Caco-2 (cell line): ENCODE measurements at regions not wholly inside any gene's neighbourhood (a gene's known extent, or its start where the extent isn't known, plus 50 kb on each side); places are given as distances from the start of the nearest gene placed in this dataset.

ENCODE experiments used
- BruUV-seq: library from RNA; stranded (reverse); fragments of 400-500 nt; replicated peaks from 2 replicates; lab custom pipeline; 2021; lab: Mats Ljungman, UMichigan
- CTCF ChIA-PET: fragments of 300-600 bp; sonication (Branson Sonifier 250); formaldehyde crosslinking; loops from one replicate; lab custom pipeline; 2022; ENCODE audit warnings: antibody characterized with exemption; lab: Charles Lee
- POLR2A ChIA-PET: fragments of 300-600 bp; sonication (Branson Sonifier 250); formaldehyde crosslinking; loops from one replicate; lab custom pipeline; 2022; ENCODE audit warnings: antibody characterized with exemption; lab: Charles Lee
- DNase-seq, 2 experiments: peaks; one replicate each; pipeline versions ENCODE4 v3.0.0 to v3.0.0-alpha.2; 2020 to 2022
- H3K27me3 ChIP-seq: replicated peaks from 2 replicates; pipeline ENCODE4 v1.6.0; 2011; ENCODE audit warnings: low read length; ENCODE audit not compliant: control insufficient read depth, insufficient read depth
- H3K36me3 ChIP-seq: 2 replicates; pipeline ENCODE4 v1.5.1; 2011; ENCODE audit warnings: low read length; ENCODE audit not compliant: control insufficient read depth, insufficient read depth
- H3K4me1 ChIP-seq: fragments of 250-450 bp; sonication (Bioruptor Pico); 2 replicates; pipeline ENCODE4 v1.5.1; 2020; ENCODE audit warnings: mild to moderate bottlenecking
- H3K4me3 ChIP-seq: 2 replicates; pipeline ENCODE4 v1.5.1; 2011; ENCODE audit warnings: low read depth, mild to moderate bottlenecking, control low read depth, low read length
- H3K9me3 ChIP-seq: fragments of 250-450 bp; sonication (Bioruptor Pico); 2 replicates; pipeline ENCODE4 v1.5.1; 2020; ENCODE audit warnings: mild to moderate bottlenecking, moderate library complexity
- H3K27ac Mint-ChIP-seq: one replicate; pipeline ENCODE4 v1.8.0; 2022; ENCODE audit warnings: mixed read lengths; ENCODE audit not compliant: unreplicated experiment
- H3K27me3 Mint-ChIP-seq: one replicate; pipeline ENCODE4 v1.8.0; 2022; ENCODE audit warnings: mixed read lengths; ENCODE audit not compliant: insufficient read depth, unreplicated experiment
- H3K36me3 Mint-ChIP-seq: one replicate; pipeline ENCODE4 v1.8.0; 2022; ENCODE audit warnings: mild to moderate bottlenecking, mixed read lengths; ENCODE audit not compliant: insufficient read depth, unreplicated experiment
- H3K4me1 Mint-ChIP-seq: one replicate; pipeline ENCODE4 v1.8.0; 2022; ENCODE audit warnings: low read depth, mixed read lengths; ENCODE audit not compliant: unreplicated experiment
- H3K4me3 Mint-ChIP-seq: one replicate; pipeline ENCODE4 v1.8.0; 2022; ENCODE audit warnings: mild to moderate bottlenecking, moderate library complexity, mixed read lengths; ENCODE audit not compliant: unreplicated experiment
- H3K9me3 Mint-ChIP-seq: one replicate; pipeline ENCODE4 v1.8.0; 2022; ENCODE audit warnings: mixed read lengths; ENCODE audit not compliant: unreplicated experiment
- intact Hi-C: fragments of 100-400 bp; cut with micrococcal nuclease; formaldehyde crosslinking; loops from one replicate; pipeline ENCODE4 v1.10.0; 2022; ENCODE audit not compliant: unreplicated experiment
- TF ChIP-seq, protein P1 (sequence below), 2 experiments: fragments of 200-600 bp in 1 of 2; IDR thresholded peaks; 1 replicate in 1 of 2; 2 replicates in 1 of 2; pipeline versions ENCODE4 v1.5.1 to v1.8.0; 2011 to 2022; ENCODE audit warnings: antibody characterized with exemption in 1 of 2, control low read depth in 1 of 2, inconsistent platforms in 1 of 2, low read depth in 1 of 2, low read length in 1 of 2, mild to moderate bottlenecking in 1 of 2, moderate library complexity in 1 of 2; ENCODE audit not compliant: insufficient read depth in 1 of 2, severe bottlenecking in 1 of 2, unreplicated experiment in 1 of 2

DNA sequence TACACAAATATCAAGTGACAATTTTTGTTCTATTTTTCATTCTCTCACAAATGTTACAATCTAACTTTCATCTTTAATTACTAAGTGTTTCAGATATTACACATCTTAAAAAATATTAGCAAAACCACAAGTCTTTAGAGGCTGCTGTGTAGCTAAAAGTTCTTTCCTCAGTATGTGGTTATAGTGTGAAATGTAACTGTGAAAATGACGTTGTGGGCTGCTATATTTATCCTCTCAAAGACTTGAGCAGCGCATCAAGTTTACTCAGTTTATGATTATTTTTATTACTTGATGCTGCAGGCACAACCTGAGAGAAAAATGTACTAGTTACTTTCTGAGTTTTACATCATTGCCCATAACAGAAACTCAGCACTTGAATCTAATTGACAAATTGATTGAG is 2860.6 kb upstream of the PCDH20 start:
- CTCF ChIA-PET, result no interaction called here
- peaks cover 15% of the 10 kb centered on the region for H3K9me3 ChIP-seq
- H3K27me3 Mint-ChIP-seq, result no peaks in the 10 kb centered on the region
- H3K4me1 Mint-ChIP-seq, result no peaks in the 10 kb centered on the region
- H3K4me3 ChIP-seq, result no peak overlapping the region
- no TSS peak for BruUV-seq
- no peak for DNase-seq
- H3K4me1 ChIP-seq, result no peaks in the 10 kb centered on the region
- H3K36me3 Mint-ChIP-seq, result no peaks in the 10 kb centered on the region
- no peak overlapping the region for H3K27ac Mint-ChIP-seq
- H3K4me3 Mint-ChIP-seq, result no peak overlapping the region
- no peaks in the 10 kb centered on the region for H3K36me3 ChIP-seq
- no peaks in the 10 kb centered on the region for H3K27me3 ChIP-seq
- H3K9me3 Mint-ChIP-seq, result peaks cover 32% of the 10 kb centered on the region
- intact Hi-C loops, result no loop called here
- TF ChIP-seq, protein P1, sequence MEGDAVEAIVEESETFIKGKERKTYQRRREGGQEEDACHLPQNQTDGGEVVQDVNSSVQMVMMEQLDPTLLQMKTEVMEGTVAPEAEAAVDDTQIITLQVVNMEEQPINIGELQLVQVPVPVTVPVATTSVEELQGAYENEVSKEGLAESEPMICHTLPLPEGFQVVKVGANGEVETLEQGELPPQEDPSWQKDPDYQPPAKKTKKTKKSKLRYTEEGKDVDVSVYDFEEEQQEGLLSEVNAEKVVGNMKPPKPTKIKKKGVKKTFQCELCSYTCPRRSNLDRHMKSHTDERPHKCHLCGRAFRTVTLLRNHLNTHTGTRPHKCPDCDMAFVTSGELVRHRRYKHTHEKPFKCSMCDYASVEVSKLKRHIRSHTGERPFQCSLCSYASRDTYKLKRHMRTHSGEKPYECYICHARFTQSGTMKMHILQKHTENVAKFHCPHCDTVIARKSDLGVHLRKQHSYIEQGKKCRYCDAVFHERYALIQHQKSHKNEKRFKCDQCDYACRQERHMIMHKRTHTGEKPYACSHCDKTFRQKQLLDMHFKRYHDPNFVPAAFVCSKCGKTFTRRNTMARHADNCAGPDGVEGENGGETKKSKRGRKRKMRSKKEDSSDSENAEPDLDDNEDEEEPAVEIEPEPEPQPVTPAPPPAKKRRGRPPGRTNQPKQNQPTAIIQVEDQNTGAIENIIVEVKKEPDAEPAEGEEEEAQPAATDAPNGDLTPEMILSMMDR (IDR thresholded peaks at IDR 0.05; ENCODE audit: insufficient read depth in 1 of 2, low read depth in 1 of 2, low read length in 1 of 2, severe bottlenecking in 1 of 2, unreplicated experiment in 1 of 2), result no peak
- POLR2A ChIA-PET, result no interaction called here

DNA sequence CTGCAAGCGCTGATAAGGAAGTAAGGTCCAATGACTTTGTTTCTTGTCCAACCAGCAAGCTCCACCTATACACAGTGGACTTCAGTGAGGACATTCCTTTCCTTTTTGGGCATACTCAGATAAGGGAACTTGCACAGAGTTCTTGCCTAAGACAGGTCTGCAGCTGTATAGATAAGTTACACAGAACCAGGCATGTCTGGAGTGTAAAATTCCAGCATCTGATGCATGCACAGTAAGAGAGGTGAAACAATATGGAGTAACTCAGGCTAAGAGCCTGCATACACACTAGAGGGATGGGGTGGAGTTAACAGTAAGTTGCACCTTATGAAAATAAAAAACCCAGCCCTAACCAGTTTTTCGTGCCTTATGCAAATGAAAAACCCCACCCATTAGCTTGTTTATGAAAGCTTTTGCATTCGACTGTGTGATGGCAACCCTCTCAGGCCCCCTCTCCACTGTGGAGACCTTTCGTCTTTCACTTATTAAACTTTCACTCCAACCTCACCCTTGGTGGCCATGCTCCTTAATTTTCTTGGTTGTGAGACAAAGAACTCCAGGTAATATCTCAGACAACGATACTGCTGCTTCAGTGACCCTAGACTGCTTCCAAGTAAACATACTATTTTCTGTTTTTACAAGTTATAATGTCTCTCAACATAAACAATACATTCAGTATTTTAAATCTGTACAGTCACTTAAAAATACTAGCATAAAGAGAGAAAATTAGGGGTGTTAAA is 2859.0 kb upstream of the PCDH20 start:
- Histone ChIP-seq H3K4me1 (no peaks in the 10 kb centered on the region), H3K36me3 (no peaks in the 10 kb centered on the region), H3K9me3 (peaks cover 15% of the 10 kb centered on the region), H3K4me3 (no peak overlapping the region), H3K27me3 (no peaks in the 10 kb centered on the region)
- Mint-ChIP-seq H3K27ac (no peak overlapping the region), H3K36me3 (no peaks in the 10 kb centered on the region), H3K4me3 (no peak overlapping the region), H3K27me3 (no peaks in the 10 kb centered on the region), H3K4me1 (no peaks in the 10 kb centered on the region), H3K9me3 (peaks cover 26% of the 10 kb centered on the region)
- CTCF ChIA-PET, result no interaction called here
- no TSS peak for BruUV-seq
- peak; percentile 40 to 42 for DNase-seq
- TF ChIP-seq, protein P1 (IDR thresholded peaks at IDR 0.05; ENCODE audit: insufficient read depth in 1 of 2, low read depth in 1 of 2, low read length in 1 of 2, severe bottlenecking in 1 of 2, unreplicated experiment in 1 of 2), result no peak
- intact Hi-C loops, result no loop called here
- POLR2A ChIA-PET, result no interaction called here

DNA sequence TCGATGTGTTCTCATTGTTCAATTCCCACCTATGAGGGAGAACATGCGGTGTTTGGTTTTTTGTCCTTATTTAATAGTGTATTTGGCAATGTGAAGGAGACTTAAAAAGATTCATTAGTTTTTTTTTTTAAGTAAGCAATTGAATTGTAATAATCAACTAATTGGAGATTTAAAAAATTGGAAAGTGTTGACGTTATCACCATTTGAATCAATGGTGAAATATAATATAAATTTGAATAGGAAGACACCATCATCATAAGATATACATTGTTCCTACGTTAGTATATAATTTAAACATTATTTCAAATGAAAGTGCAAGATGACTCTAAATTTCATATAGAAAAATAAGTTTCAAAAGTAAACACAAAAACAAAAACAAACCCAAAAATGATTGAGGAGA is 2858.1 kb upstream of the PCDH20 start:
- Histone ChIP-seq H3K36me3 (no peaks in the 10 kb centered on the region), H3K4me3 (no peak overlapping the region), H3K4me1 (no peaks in the 10 kb centered on the region), H3K9me3 (peaks cover 15% of the 10 kb centered on the region), H3K27me3 (no peaks in the 10 kb centered on the region)
- no peak overlapping the region for H3K4me3 Mint-ChIP-seq
- no peaks in the 10 kb centered on the region for H3K27me3 Mint-ChIP-seq
- ChIA-PET CTCF (no interaction called here), POLR2A (no interaction called here)
- no peaks in the 10 kb centered on the region for H3K4me1 Mint-ChIP-seq
- H3K27ac Mint-ChIP-seq, result no peak overlapping the region
- intact Hi-C loops, result no loop called here
- H3K36me3 Mint-ChIP-seq, result no peaks in the 10 kb centered on the region
- BruUV-seq, result TSS peak; percentile 79
- H3K9me3 Mint-ChIP-seq, result peaks cover 26% of the 10 kb centered on the region
- TF ChIP-seq, protein P1 (IDR thresholded peaks at IDR 0.05; ENCODE audit: insufficient read depth in 1 of 2, low read depth in 1 of 2, low read length in 1 of 2, severe bottlenecking in 1 of 2, unreplicated experiment in 1 of 2), result no peak
- DNase-seq, result no peak
